Testis (tissue), 2 donors: ENCODE measurements at regions not wholly inside any gene's neighbourhood (a gene's known extent, or its start where the extent isn't known, plus 50 kb on each side); places are given as distances from the start of the nearest gene placed in this dataset.
"Not testable (repeated sequence)": the region's sequence is repeated elsewhere in the genome, so short reads cannot be mapped to it uniquely, and the experiment has no call there.

Experiments
- POLR2A ChIP-seq: fragments of 450-650 bp; IDR thresholded peaks from one replicate; pipeline ENCODE4 v1.6.1; 2017; ENCODE audit warnings: antibody characterized with exemption, mild to moderate bottlenecking, moderate library complexity
- TF ChIP-seq, protein P1 (sequence below), 3 experiments: fragments of 450-650 bp in 2 of 3; fragments of 200-600 bp in 1 of 3; sonication (generic) in 1 of 3; IDR thresholded peaks; one replicate each; pipeline ENCODE4 v1.5.1; 2016 to 2019; ENCODE audit warnings: antibody characterized with exemption in 3 of 3, mild to moderate bottlenecking in 2 of 3, moderate library complexity in 1 of 3

- TF ChIP-seq, protein P1, sequence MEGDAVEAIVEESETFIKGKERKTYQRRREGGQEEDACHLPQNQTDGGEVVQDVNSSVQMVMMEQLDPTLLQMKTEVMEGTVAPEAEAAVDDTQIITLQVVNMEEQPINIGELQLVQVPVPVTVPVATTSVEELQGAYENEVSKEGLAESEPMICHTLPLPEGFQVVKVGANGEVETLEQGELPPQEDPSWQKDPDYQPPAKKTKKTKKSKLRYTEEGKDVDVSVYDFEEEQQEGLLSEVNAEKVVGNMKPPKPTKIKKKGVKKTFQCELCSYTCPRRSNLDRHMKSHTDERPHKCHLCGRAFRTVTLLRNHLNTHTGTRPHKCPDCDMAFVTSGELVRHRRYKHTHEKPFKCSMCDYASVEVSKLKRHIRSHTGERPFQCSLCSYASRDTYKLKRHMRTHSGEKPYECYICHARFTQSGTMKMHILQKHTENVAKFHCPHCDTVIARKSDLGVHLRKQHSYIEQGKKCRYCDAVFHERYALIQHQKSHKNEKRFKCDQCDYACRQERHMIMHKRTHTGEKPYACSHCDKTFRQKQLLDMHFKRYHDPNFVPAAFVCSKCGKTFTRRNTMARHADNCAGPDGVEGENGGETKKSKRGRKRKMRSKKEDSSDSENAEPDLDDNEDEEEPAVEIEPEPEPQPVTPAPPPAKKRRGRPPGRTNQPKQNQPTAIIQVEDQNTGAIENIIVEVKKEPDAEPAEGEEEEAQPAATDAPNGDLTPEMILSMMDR (IDR thresholded peaks at IDR 0.05): not testable (repeated sequence)
- not testable (repeated sequence) for TF ChIP-seq POLR2A
Measured at GRCh38 chr6:27173232-27173601, 74.3 kb upstream of the PRSS16 start.
